ENCODE measurements at regions not wholly inside any gene's neighbourhood (a gene's known extent, or its start where the extent isn't known, plus 50 kb on each side); places are given as distances from the start of the nearest gene placed in this dataset.

GRCh38 chr5:1998348-1998669, 115.6 kb upstream of the IRX4 start:
- no peaks in the 10 kb centered on the region; the same call in 1 of the 2 replicates for H3K27me3 ChIP-seq (ENCODE audit: low read depth, low read length)
- no peak for TF ChIP-seq CTCF (IDR thresholded peaks at IDR 0.05; ENCODE audit: low read depth, low read length)
- no peak for TF ChIP-seq EZH2phosphoT487 (IDR thresholded peaks at IDR 0.05; ENCODE audit: low read depth)
- H4K20me1 ChIP-seq (ENCODE audit: insufficient read depth, low read length): no peaks in the 10 kb centered on the region
- H3K36me3 ChIP-seq (replicated peaks; ENCODE audit: low read depth, low read length): no peaks in the 10 kb centered on the region
- no peak overlapping the region for H3K27ac ChIP-seq (ENCODE audit: low read length)
- no peaks in the 10 kb centered on the region for H3K9me3 ChIP-seq (ENCODE audit: insufficient read depth, low read length)
- no peak overlapping the region for H3K4me2 ChIP-seq (ENCODE audit: low read length)
- H3K79me2 ChIP-seq (ENCODE audit: low read length): no peaks in the 10 kb centered on the region
- no peaks in the 10 kb centered on the region for H3K4me1 ChIP-seq (ENCODE audit: low read length)
- H2AFZ ChIP-seq (ENCODE audit: low read depth, low read length): no peak overlapping the region
- H3K9ac ChIP-seq (ENCODE audit: low read length): no peak overlapping the region
- no peak overlapping the region for H3K4me3 ChIP-seq (ENCODE audit: low read length)

- no peaks in the 10 kb centered on the region for H3K9me3 ChIP-seq (ENCODE audit: insufficient read depth, low read length)
- H3K4me2 ChIP-seq (ENCODE audit: low read length): no peak overlapping the region
- no peaks in the 10 kb centered on the region for H3K4me1 ChIP-seq (ENCODE audit: low read length)
- H2AFZ ChIP-seq (ENCODE audit: low read depth, low read length): no peak overlapping the region
- H3K27ac ChIP-seq (ENCODE audit: low read length): no peak overlapping the region
- H3K4me3 ChIP-seq (ENCODE audit: low read length): no peak overlapping the region
- no peaks in the 10 kb centered on the region for H4K20me1 ChIP-seq (ENCODE audit: insufficient read depth, low read length)
- no peak for TF ChIP-seq CTCF (IDR thresholded peaks at IDR 0.05; ENCODE audit: low read depth, low read length)
- TF ChIP-seq EZH2phosphoT487 (IDR thresholded peaks at IDR 0.05; ENCODE audit: low read depth): no peak
- H3K9ac ChIP-seq (ENCODE audit: low read length): no peak overlapping the region
- no peaks in the 10 kb centered on the region for H3K79me2 ChIP-seq (ENCODE audit: low read length)
- H3K36me3 ChIP-seq (replicated peaks; ENCODE audit: low read depth, low read length): no peaks in the 10 kb centered on the region
- no peaks in the 10 kb centered on the region; the same call in 1 of the 2 replicates for H3K27me3 ChIP-seq (ENCODE audit: low read depth, low read length)
These were observed 115.1 kb upstream of the IRX4 start for GRCh38 chr5:1997640-1998347.

- Histone ChIP-seq H3K79me2 (ENCODE audit: low read length) (no peaks in the 10 kb centered on the region), H3K27me3 (ENCODE audit: low read depth, low read length) (no peaks in the 10 kb centered on the region; the same call in 1 of the 2 replicates), H3K9me3 (ENCODE audit: insufficient read depth, low read length) (no peaks in the 10 kb centered on the region), H3K36me3 (replicated peaks; ENCODE audit: low read depth, low read length) (no peaks in the 10 kb centered on the region), H3K4me2 (ENCODE audit: low read length) (no peak overlapping the region), H3K4me1 (ENCODE audit: low read length) (no peaks in the 10 kb centered on the region), H4K20me1 (ENCODE audit: insufficient read depth, low read length) (no peaks in the 10 kb centered on the region), H3K9ac (ENCODE audit: low read length) (no peak overlapping the region), H3K4me3 (ENCODE audit: low read length) (no peak overlapping the region), H3K27ac (ENCODE audit: low read length) (no peak overlapping the region), H2AFZ (ENCODE audit: low read depth, low read length) (no peak overlapping the region)
- no peak for TF ChIP-seq EZH2phosphoT487 (IDR thresholded peaks at IDR 0.05; ENCODE audit: low read depth)
- no peak for TF ChIP-seq CTCF (IDR thresholded peaks at IDR 0.05; ENCODE audit: low read depth, low read length)
These were observed 112.8 kb upstream of the IRX4 start for GRCh38 chr5:1995491-1995890.

- Histone ChIP-seq H3K27me3 (ENCODE audit: low read depth, low read length) (no peaks in the 10 kb centered on the region), H3K4me2 (ENCODE audit: low read length) (no peak overlapping the region), H3K27ac (ENCODE audit: low read length) (no peak overlapping the region), H3K79me2 (ENCODE audit: low read length) (no peaks in the 10 kb centered on the region), H3K4me3 (ENCODE audit: low read length) (no peak overlapping the region), H3K36me3 (replicated peaks; ENCODE audit: low read depth, low read length) (no peaks in the 10 kb centered on the region), H3K9ac (ENCODE audit: low read length) (no peak overlapping the region), H3K9me3 (ENCODE audit: insufficient read depth, low read length) (no peaks in the 10 kb centered on the region), H3K4me1 (ENCODE audit: low read length) (no peaks in the 10 kb centered on the region), H2AFZ (ENCODE audit: low read depth, low read length) (no peak overlapping the region), H4K20me1 (ENCODE audit: insufficient read depth, low read length) (no peaks in the 10 kb centered on the region)
- TF ChIP-seq EZH2phosphoT487 (IDR thresholded peaks at IDR 0.05; ENCODE audit: low read depth) (no peak), CTCF (IDR thresholded peaks at IDR 0.05; ENCODE audit: low read depth, low read length) (no peak)
These were observed 104.7 kb upstream of the IRX4 start for GRCh38 chr5:1987471-1987870.

Measured in OCI-LY3 (cell line).